ENCODE measurements at regions not wholly inside any gene's neighbourhood (a gene's known extent, or its start where the extent isn't known, plus 50 kb on each side); places are given as distances from the start of the nearest gene placed in this dataset.

GRCh38 chr4:130600706-130601105 lies 1504.8 kb downstream of the C4orf33 start (continued):
- TF ChIP-seq, protein P1, sequence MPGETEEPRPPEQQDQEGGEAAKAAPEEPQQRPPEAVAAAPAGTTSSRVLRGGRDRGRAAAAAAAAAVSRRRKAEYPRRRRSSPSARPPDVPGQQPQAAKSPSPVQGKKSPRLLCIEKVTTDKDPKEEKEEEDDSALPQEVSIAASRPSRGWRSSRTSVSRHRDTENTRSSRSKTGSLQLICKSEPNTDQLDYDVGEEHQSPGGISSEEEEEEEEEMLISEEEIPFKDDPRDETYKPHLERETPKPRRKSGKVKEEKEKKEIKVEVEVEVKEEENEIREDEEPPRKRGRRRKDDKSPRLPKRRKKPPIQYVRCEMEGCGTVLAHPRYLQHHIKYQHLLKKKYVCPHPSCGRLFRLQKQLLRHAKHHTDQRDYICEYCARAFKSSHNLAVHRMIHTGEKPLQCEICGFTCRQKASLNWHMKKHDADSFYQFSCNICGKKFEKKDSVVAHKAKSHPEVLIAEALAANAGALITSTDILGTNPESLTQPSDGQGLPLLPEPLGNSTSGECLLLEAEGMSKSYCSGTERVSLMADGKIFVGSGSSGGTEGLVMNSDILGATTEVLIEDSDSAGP (CRISPR knock-in tag; IDR thresholded peaks at IDR 0.05) = no peak
- TF ChIP-seq SREBF2 (CRISPR knock-in tag; IDR thresholded peaks at IDR 0.05) = no peak
- no peak for TF ChIP-seq RBM25 (IDR thresholded peaks at IDR 0.05; ENCODE audit: low read depth, low read length, severe bottlenecking)
- no peak for TF ChIP-seq FUS (optimal IDR thresholded peaks at IDR 0.05; ENCODE audit: low read depth, low read length)

DNA sequence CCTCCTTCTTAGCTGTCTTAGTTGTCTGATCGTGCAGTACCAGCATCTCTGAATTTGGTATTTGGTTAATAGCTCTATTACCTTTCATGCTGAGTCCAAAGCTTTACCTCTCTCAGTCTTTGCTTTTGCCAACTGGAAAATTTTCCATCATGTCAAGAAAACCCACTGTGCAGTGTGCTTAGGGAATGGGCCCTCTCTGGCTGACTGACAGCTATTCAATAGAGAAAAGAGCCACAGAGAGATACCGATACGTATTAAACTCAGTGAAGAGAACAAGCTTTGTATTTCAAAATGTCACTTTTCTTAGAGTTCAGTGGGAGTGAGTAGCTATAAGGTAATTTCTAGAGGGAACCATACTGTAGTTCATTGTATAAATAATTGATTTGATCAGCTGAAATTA lies 1507.1 kb downstream of the C4orf33 start:
- no peaks in the 10 kb centered on the region for H3K36me3 ChIP-seq (ENCODE audit: control insufficient read depth, insufficient read depth, low read length)
- ChIA-PET POLR2A (no interaction called here), CTCF (ENCODE audit: low intra/inter-chr PET ratio) (no interaction called here)
- H3K9me1 ChIP-seq (ENCODE audit: control insufficient read depth, insufficient read depth, low read length) = no peaks in the 10 kb centered on the region
- H3K9me3 ChIP-seq (replicated peaks; ENCODE audit: control insufficient read depth, insufficient read depth, low read depth, low read length) = 0 out of 2 replicates have a peak, but pooled peaks cover 2% of the 10 kb centered on the region
- H3K4me2 ChIP-seq (ENCODE audit: insufficient read depth, low read length) = no peak overlapping the region
- in situ Hi-C loops (cut with MboI) (no loop called here), intact Hi-C loops (cut with micrococcal nuclease) (no loop called here)
- 0% methylated on average over 3 of the region's 3 CpGs for WGBS (ENCODE audit: insufficient coverage, low coverage, missing lambda C conversion rate)
- no peak for ATAC-seq
- no peak for FAIRE-seq
- BruUV-seq (replicated peaks) = no TSS peak
- no peaks in the 10 kb centered on the region for H4K20me1 ChIP-seq (replicated peaks; ENCODE audit: control insufficient read depth, insufficient read depth, low read length)
- H3K9ac ChIP-seq (ENCODE audit: insufficient read depth in 1 of 2, low read depth in 2 of 2, low read length in 2 of 2) = no peak overlapping the region
- no peaks in the 10 kb centered on the region for H3K4me1 ChIP-seq (replicated peaks in 1 of 2; ENCODE audit: control insufficient read depth in 2 of 2, insufficient read depth in 2 of 2, low read length in 2 of 2)
- H3K27ac ChIP-seq (ENCODE audit: extremely low read depth, low read depth, low read length) = no peak overlapping the region
- DNase-seq (ENCODE audit: extremely low read depth in 1 of 4, low spot score in 3 of 4) = no peak
- no peak overlapping the region for H3K4me3 ChIP-seq
- no peaks in the 10 kb centered on the region for H3K27me3 ChIP-seq (ENCODE audit: control insufficient read depth in 2 of 2, insufficient read depth in 2 of 2, low read length in 2 of 2)
- H3K79me2 ChIP-seq (ENCODE audit: control insufficient read depth, insufficient read depth, low read length) = no peaks in the 10 kb centered on the region
- H2AFZ ChIP-seq (ENCODE audit: low read depth, low read length) = no peak overlapping the region
- TF ChIP-seq TOE1 (IDR thresholded peaks at IDR 0.05; ENCODE audit: borderline replicate concordance) (no peak), TOE1 (CRISPR knock-in tag; IDR thresholded peaks at IDR 0.05; ENCODE audit: borderline replicate concordance, low read depth) (no peak), ZNF197 (CRISPR knock-in tag; IDR thresholded peaks at IDR 0.05; ENCODE audit: low read depth) (no peak), BRCA1 (IDR thresholded peaks at IDR 0.05) (no peak), BRCA1 (CRISPR knock-in tag; IDR thresholded peaks at IDR 0.05) (no peak), GATAD2B (IDR thresholded peaks at IDR 0.05; ENCODE audit: borderline replicate concordance) (no peak), PHF21A (IDR thresholded peaks at IDR 0.05; ENCODE audit: borderline replicate concordance, low read depth) (no peak), MTA2 (IDR thresholded peaks at IDR 0.05; ENCODE audit: low read depth) (no peak), ZNF551 (CRISPR knock-in tag; IDR thresholded peaks at IDR 0.05) (no peak)
- TF ChIP-seq, protein P2, sequence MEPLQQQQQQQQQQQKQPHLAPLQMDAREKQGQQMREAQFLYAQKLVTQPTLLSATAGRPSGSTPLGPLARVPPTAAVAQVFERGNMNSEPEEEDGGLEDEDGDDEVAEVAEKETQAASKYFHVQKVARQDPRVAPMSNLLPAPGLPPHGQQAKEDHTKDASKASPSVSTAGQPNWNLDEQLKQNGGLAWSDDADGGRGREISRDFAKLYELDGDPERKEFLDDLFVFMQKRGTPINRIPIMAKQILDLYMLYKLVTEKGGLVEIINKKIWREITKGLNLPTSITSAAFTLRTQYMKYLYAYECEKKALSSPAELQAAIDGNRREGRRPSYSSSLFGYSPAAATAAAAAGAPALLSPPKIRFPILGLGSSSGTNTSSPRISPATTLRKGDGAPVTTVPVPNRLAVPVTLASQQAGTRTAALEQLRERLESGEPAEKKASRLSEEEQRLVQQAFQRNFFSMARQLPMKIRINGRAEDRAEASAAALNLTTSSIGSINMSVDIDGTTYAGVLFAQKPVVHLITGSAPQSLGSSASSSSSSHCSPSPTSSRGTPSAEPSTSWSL (CRISPR knock-in tag; IDR thresholded peaks at IDR 0.05; ENCODE audit: borderline replicate concordance) = no peak
